ENCODE measurements at regions not wholly inside any gene's neighbourhood (a gene's known extent, or its start where the extent isn't known, plus 50 kb on each side); places are given as distances from the start of the nearest gene placed in this dataset.

DNA sequence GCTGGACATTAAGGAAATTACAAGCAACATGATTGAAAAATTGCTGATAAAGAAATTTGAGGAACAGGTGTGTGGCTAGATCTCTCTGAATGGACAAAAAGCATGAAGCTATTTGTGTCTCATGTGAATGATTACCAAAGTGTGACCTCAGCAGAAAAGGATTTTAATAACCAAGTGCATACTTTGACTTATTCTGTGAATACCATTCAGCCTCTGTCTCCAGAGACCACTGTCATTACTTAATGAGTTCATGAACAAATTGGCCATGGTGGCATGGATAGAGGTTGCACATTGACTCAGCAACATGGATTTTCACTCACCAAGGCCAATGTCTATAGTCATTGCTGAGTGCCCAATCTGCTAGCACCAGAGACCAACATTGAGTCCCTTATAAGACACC is 874.6 kb upstream of the POT1 start:
- TF ChIP-seq, protein P1, sequence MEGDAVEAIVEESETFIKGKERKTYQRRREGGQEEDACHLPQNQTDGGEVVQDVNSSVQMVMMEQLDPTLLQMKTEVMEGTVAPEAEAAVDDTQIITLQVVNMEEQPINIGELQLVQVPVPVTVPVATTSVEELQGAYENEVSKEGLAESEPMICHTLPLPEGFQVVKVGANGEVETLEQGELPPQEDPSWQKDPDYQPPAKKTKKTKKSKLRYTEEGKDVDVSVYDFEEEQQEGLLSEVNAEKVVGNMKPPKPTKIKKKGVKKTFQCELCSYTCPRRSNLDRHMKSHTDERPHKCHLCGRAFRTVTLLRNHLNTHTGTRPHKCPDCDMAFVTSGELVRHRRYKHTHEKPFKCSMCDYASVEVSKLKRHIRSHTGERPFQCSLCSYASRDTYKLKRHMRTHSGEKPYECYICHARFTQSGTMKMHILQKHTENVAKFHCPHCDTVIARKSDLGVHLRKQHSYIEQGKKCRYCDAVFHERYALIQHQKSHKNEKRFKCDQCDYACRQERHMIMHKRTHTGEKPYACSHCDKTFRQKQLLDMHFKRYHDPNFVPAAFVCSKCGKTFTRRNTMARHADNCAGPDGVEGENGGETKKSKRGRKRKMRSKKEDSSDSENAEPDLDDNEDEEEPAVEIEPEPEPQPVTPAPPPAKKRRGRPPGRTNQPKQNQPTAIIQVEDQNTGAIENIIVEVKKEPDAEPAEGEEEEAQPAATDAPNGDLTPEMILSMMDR (conservative IDR thresholded peaks at IDR 0.05; ENCODE audit: low read depth, low read length), result no peak
- no peak overlapping the region for H3K4me3 ChIP-seq (ENCODE audit: low read depth, low read length)
- no peak for DNase-seq (ENCODE audit: low read depth)

DNA sequence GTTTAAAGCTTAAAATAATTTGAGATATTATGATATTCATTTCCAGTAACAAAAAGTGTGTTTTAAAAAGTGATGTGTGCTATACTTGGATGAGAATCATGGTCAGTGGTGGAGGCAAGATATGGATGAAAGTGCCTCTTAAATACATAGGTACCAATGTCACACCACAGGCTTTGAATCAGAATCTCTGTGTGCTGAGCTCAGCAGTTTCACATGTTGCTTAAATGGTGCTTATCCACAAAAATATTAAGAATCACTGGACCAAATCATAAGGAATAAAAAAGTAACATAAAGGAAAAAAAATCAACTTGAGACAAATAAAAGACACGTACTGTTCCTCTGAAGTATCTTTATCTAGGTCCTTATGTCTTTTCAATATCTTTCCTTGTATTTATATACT is 850.5 kb upstream of the POT1 start:
- TF ChIP-seq, protein P1 (conservative IDR thresholded peaks at IDR 0.05; ENCODE audit: low read depth, low read length), result no peak

DNA sequence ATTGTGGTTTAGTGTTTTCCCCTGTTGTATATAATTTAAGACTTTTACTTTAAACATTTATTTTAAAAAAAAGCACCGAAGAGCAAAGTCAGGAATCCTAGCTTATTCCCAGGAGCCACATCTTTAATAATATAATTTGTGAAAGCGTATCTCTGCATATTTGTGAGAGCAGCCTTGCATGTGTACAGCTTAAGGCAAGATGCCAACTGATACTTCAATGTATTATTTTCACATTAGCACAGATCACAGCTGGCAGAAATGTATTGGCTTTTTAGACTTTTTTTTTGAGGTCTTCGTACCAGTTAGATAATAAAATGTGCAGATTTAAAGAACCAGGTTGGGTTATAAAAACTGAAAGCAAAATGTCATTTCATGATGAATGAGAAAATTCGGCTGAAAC is 845.7 kb upstream of the POT1 start:
- no peak overlapping the region for H3K4me3 ChIP-seq (ENCODE audit: low read depth, low read length)
- DNase-seq (ENCODE audit: low read depth), result peak; percentile 2
- TF ChIP-seq, protein P1 (conservative IDR thresholded peaks at IDR 0.05; ENCODE audit: low read depth, low read length), result no peak

More for the DNA sequence above, 850.5 kb upstream of the POT1 start:
- H3K4me3 ChIP-seq (ENCODE audit: low read depth, low read length), result no peak overlapping the region
- DNase-seq (ENCODE audit: low read depth), result no peak

DNA sequence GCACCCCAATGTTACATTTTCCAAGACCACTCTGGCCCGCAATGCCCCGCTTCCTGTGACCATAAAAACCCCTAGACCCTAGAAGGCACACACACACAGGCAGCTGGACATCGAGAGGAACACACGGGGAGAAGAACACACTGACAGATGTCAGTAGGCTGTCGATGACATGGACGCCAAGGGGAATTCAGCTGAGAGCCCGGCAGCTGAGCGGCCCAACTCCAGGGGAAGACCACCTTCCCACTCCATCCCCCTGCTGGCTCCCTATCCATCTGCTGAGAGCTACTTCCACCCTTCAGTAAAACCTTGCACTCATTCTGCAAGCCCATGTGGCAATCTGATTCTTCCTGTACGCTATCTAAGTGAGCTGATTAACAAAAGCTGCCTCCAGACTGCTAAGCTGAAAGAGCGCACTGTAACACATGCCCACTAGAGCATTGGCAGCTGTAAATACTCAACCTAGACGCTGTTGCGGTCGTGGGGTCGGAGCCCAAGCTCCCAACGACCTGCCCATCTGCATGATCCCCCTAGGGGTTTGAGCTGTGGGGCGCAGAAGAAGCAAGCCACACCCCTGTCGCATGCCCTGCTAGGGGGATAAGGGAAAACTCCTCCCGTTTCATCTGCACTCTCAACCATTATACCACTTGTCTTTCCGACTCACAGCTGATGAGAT is 843.6 kb upstream of the POT1 start:
- H3K4me3 ChIP-seq (ENCODE audit: low read depth, low read length), result no peak overlapping the region
- no peak for DNase-seq (ENCODE audit: low read depth)
- TF ChIP-seq, protein P1 (conservative IDR thresholded peaks at IDR 0.05; ENCODE audit: low read depth, low read length), result no peak

DNA sequence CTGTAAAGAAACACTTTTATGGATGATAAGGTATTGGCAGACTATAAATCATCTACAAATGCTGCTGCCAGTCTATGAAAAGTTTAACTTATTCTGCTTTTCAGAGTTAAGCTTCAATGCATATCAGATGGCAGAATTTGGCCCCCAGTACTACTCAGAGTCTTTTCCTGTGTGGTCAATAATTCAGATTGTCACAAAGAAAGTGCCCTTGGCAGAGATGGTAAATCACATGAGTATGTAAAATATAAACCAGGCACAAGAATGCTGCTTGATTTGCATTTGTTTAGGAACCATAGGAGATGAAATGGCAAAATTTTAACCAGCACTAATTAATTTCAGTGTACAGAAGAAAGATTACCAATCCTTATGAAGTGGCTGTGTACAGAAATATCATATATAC is 818.3 kb upstream of the POT1 start:
- no peak for DNase-seq (ENCODE audit: low read depth)
- H3K4me3 ChIP-seq (ENCODE audit: low read depth, low read length), result no peak overlapping the region
- TF ChIP-seq, protein P1 (conservative IDR thresholded peaks at IDR 0.05; ENCODE audit: low read depth, low read length), result no peak

DNA sequence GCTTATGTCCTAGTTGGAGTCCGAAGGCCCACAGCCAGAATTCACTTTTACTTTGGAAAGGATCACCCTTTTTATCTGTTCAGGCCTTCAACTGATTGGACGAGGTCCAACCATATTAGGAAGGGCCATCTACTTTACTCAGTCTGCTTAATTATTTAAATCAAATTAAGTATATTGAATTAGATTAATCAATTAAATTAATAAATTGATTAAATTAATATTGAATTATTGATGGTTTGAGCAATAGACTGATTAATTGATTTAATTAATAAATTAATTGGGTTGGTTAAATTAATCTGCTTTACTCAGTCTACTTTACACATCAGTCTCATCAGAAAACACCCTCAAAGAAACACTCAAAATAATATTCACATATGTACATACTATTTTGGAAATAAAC is 816.9 kb upstream of the POT1 start:
- H3K4me3 ChIP-seq (ENCODE audit: low read depth, low read length), result no peak overlapping the region
- TF ChIP-seq, protein P1 (conservative IDR thresholded peaks at IDR 0.05; ENCODE audit: low read depth, low read length), result no peak
- no peak for DNase-seq (ENCODE audit: low read depth)

DNA sequence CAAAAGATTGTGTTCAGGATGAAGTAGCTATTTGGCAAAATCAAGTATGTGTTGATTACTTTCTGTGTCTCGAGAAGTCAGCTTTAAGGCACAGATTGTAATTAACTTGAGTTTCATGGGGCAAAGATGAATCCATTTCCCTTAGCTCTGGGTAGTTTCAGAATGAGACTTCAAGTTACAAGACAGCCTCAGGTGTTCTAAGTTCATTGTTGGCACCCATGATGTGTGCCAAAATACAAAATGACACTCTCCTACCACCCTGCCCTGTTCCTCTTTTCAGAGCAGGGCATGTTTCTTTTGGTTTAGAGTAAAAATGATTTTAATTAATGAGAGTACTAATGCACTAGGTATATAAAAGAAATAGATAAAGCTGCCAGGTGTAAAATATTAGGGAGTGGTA is 797.6 kb upstream of the POT1 start:
- TF ChIP-seq, protein P1 (conservative IDR thresholded peaks at IDR 0.05; ENCODE audit: low read depth, low read length), result no peak
- H3K4me3 ChIP-seq (ENCODE audit: low read depth, low read length), result no peak overlapping the region
- DNase-seq (ENCODE audit: low read depth), result no peak

Measured in choroid plexus epithelial cell (primary cell).